Chondrocyte (in vitro differentiated cells): ENCODE measurements at regions not wholly inside any gene's neighbourhood (a gene's known extent, or its start where the extent isn't known, plus 50 kb on each side); places are given as distances from the start of the nearest gene placed in this dataset.

ENCODE experiments used
- DNase-seq: peaks from one replicate; pipeline ENCODE4 v3.0.0; 2021; ENCODE audit warnings: mixed read lengths, low spot score
- H3K27ac Mint-ChIP-seq: one replicate; pipeline ENCODE4 v1.8.0; 2021; ENCODE audit warnings: mild to moderate bottlenecking, moderate library complexity, mixed read lengths; ENCODE audit not compliant: unreplicated experiment
- H3K27me3 Mint-ChIP-seq: 2 replicates; pipeline ENCODE4 v1.8.0; 2021; ENCODE audit warnings: low read depth, mixed read lengths
- H3K36me3 Mint-ChIP-seq: 2 replicates; pipeline ENCODE4 v1.8.0; 2021; ENCODE audit warnings: low read depth, mixed read lengths
- H3K4me1 Mint-ChIP-seq: 2 replicates; pipeline ENCODE4 v1.8.0; 2021; ENCODE audit warnings: low read depth, mild to moderate bottlenecking, mixed read lengths
- H3K4me3 Mint-ChIP-seq: one replicate; pipeline ENCODE4 v1.8.0; 2021; ENCODE audit warnings: mild to moderate bottlenecking, moderate library complexity, mixed read lengths; ENCODE audit not compliant: unreplicated experiment
- H3K9me3 Mint-ChIP-seq: 2 replicates; pipeline ENCODE4 v1.8.0; 2021; ENCODE audit warnings: low read depth, mixed read lengths
- CTCF ChIP-seq: fragments of 200-600 bp; sonication (generic); IDR thresholded peaks from 2 replicates; pipeline ENCODE4 v1.5.0; 2021; ENCODE audit warnings: antibody characterized with exemption, mild to moderate bottlenecking, moderate library complexity

- no peak for DNase-seq
- Mint-ChIP-seq H3K4me3 (no peak overlapping the region), H3K9me3 (peaks cover 27% of the 10 kb centered on the region), H3K4me1 (peaks cover 2% of the 10 kb centered on the region), H3K36me3 (peaks cover 5% of the 10 kb centered on the region), H3K27me3 (no peaks in the 10 kb centered on the region), H3K27ac (no peak overlapping the region)
- TF ChIP-seq CTCF, result no peak
Observed at GRCh38 chr4:15262396-15262795, 165.4 kb upstream of the C1QTNF7 start.

- TF ChIP-seq CTCF, result no peak
Observed at GRCh38 chr4:15270201-15270600, 157.6 kb upstream of the C1QTNF7 start.

GRCh38 chr4:15286041-15286440 lies 141.8 kb upstream of the C1QTNF7 start:
- no peaks in the 10 kb centered on the region for H3K27me3 Mint-ChIP-seq
- DNase-seq, result no peak
- H3K9me3 Mint-ChIP-seq, result peaks cover 4% of the 10 kb centered on the region
- TF ChIP-seq CTCF, result no peak
- no peaks in the 10 kb centered on the region for H3K36me3 Mint-ChIP-seq
- H3K27ac Mint-ChIP-seq, result no peak overlapping the region
- H3K4me3 Mint-ChIP-seq, result no peak overlapping the region
- no peaks in the 10 kb centered on the region for H3K4me1 Mint-ChIP-seq

More at GRCh38 chr4:15270201-15270600, 157.6 kb upstream of the C1QTNF7 start:
- Mint-ChIP-seq H3K36me3 (peaks cover 8% of the 10 kb centered on the region), H3K27me3 (no peaks in the 10 kb centered on the region), H3K4me3 (no peak overlapping the region), H3K9me3 (peaks cover 46% of the 10 kb centered on the region), H3K27ac (no peak overlapping the region), H3K4me1 (no peaks in the 10 kb centered on the region)
- no peak for DNase-seq

- no peak for TF ChIP-seq CTCF
- no peaks in the 10 kb centered on the region for H3K36me3 Mint-ChIP-seq
- no peak overlapping the region for H3K4me3 Mint-ChIP-seq
- no peak overlapping the region for H3K27ac Mint-ChIP-seq
- no peaks in the 10 kb centered on the region for H3K27me3 Mint-ChIP-seq
- no peaks in the 10 kb centered on the region for H3K4me1 Mint-ChIP-seq
- no peak for DNase-seq
- H3K9me3 Mint-ChIP-seq, result peaks cover 7% of the 10 kb centered on the region
Observed at GRCh38 chr4:15291122-15291521, 136.7 kb upstream of the C1QTNF7 start.

- H3K4me3 Mint-ChIP-seq, result no peak overlapping the region
- H3K27ac Mint-ChIP-seq, result no peak overlapping the region
- H3K4me1 Mint-ChIP-seq, result peaks cover 6% of the 10 kb centered on the region
- TF ChIP-seq CTCF, result no peak
- peaks cover 4% of the 10 kb centered on the region for H3K9me3 Mint-ChIP-seq
- no peaks in the 10 kb centered on the region for H3K36me3 Mint-ChIP-seq
- no peaks in the 10 kb centered on the region for H3K27me3 Mint-ChIP-seq
- no peak for DNase-seq
Observed at GRCh38 chr4:15293711-15294110, 134.1 kb upstream of the C1QTNF7 start.
